ENCODE measurements at regions not wholly inside any gene's neighbourhood (a gene's known extent, or its start where the extent isn't known, plus 50 kb on each side); places are given as distances from the start of the nearest gene placed in this dataset.
"Not testable (repeated sequence)": the region's sequence is repeated elsewhere in the genome, so short reads cannot be mapped to it uniquely, and the experiment has no call there.

GRCh38 chr4:42311591-42311990 is 85.7 kb upstream of the SHISA3 start:
- Histone ChIP-seq H3K27ac (ENCODE audit: control insufficient read depth, insufficient read depth) (no peak overlapping the region), H3K9ac (ENCODE audit: control insufficient read depth, insufficient read depth, low read length) (no peak overlapping the region), H3K36me3 (ENCODE audit: control insufficient read depth in 2 of 2, insufficient read depth in 2 of 2, low read length in 1 of 2) (no peaks in the 10 kb centered on the region), H3K4me2 (ENCODE audit: control insufficient read depth, insufficient read depth) (no peak overlapping the region), H3K4me1 (ENCODE audit: control insufficient read depth, insufficient read depth, low read length) (no peaks in the 10 kb centered on the region), H3K9me3 (replicated peaks; ENCODE audit: control insufficient read depth, insufficient read depth, low read length) (no peaks in the 10 kb centered on the region; the same call in 1 of the 3 replicates), H3K4me3 (no peak overlapping the region), H3K79me2 (ENCODE audit: control insufficient read depth, insufficient read depth, low read length) (no peaks in the 10 kb centered on the region), H4K20me1 (ENCODE audit: control insufficient read depth, insufficient read depth) (no peaks in the 10 kb centered on the region), H3K27me3 (replicated peaks in 1 of 2; ENCODE audit: control insufficient read depth in 2 of 2, insufficient read depth in 2 of 2, low read length in 1 of 2) (no peaks in the 10 kb centered on the region), H2AFZ (ENCODE audit: control insufficient read depth, low read depth, low read length) (no peak overlapping the region)
- FAIRE-seq: no peak
- no peak for ATAC-seq
- ChIA-PET POLR2A (no interaction called here), CTCF (no interaction called here), SMC1A (ENCODE audit: uncharacterized antibody, unreplicated experiment) (no interaction called here), RAD21 (ENCODE audit: unreplicated experiment) (no interaction called here)
- DNase-seq (ENCODE audit: low read depth, low spot score): no peak
- TF ChIP-seq CHD4 (IDR thresholded peaks at IDR 0.05): no peak
- no peak for TF ChIP-seq KDM1A (IDR thresholded peaks at IDR 0.05; ENCODE audit: borderline replicate concordance)
- TF ChIP-seq USF1 (IDR thresholded peaks at IDR 0.05; ENCODE audit: borderline replicate concordance, extremely low read length, insufficient read depth, low read depth, low read length): no peak
- no peak for TF ChIP-seq ZNF687 (IDR thresholded peaks at IDR 0.05)
- TF ChIP-seq SMAD5 (IDR thresholded peaks at IDR 0.05; ENCODE audit: low read depth): no peak
- no peak for TF ChIP-seq HDAC6 (IDR thresholded peaks at IDR 0.05; ENCODE audit: unreplicated experiment)
- TF ChIP-seq DPF2 (IDR thresholded peaks at IDR 0.05): no peak
- BruUV-seq (replicated peaks): no TSS peak
- intact Hi-C loops (cut with micrococcal nuclease; ENCODE audit: unreplicated experiment): no loop called here
- 61% methylated on average over 3 of the region's 3 CpGs for WGBS (ENCODE audit: insufficient coverage, insufficient replicate concordance, low lambda C conversion rate, missing lambda C conversion rate)
- in situ Hi-C loops (cut with MboI): no loop called here

GRCh38 chr4:42313420-42313819 is 83.9 kb upstream of the SHISA3 start:
- H3K27ac ChIP-seq (ENCODE audit: control insufficient read depth, insufficient read depth); H4K20me1 ChIP-seq (ENCODE audit: control insufficient read depth, insufficient read depth); ATAC-seq; H3K9me3 ChIP-seq (replicated peaks; ENCODE audit: control insufficient read depth, insufficient read depth, low read length); H3K27me3 ChIP-seq (replicated peaks in 1 of 2; ENCODE audit: control insufficient read depth in 2 of 2, insufficient read depth in 2 of 2, low read length in 1 of 2); H3K79me2 ChIP-seq (ENCODE audit: control insufficient read depth, insufficient read depth, low read length); H3K4me2 ChIP-seq (ENCODE audit: control insufficient read depth, insufficient read depth); SMC1A ChIA-PET (ENCODE audit: uncharacterized antibody, unreplicated experiment); H3K4me3 ChIP-seq; H3K4me1 ChIP-seq (ENCODE audit: control insufficient read depth, insufficient read depth, low read length); H2AFZ ChIP-seq (ENCODE audit: control insufficient read depth, low read depth, low read length); BruUV-seq (replicated peaks); intact Hi-C loops (cut with micrococcal nuclease; ENCODE audit: unreplicated experiment); RAD21 ChIA-PET (ENCODE audit: unreplicated experiment); in situ Hi-C loops (cut with MboI); POLR2A ChIA-PET; H3K9ac ChIP-seq (ENCODE audit: control insufficient read depth, insufficient read depth, low read length); H3K36me3 ChIP-seq (ENCODE audit: control insufficient read depth in 2 of 2, insufficient read depth in 2 of 2, low read length in 1 of 2); DNase-seq (ENCODE audit: low read depth, low spot score); FAIRE-seq: not testable (repeated sequence)
- 48% methylated on average over 6 of the region's 6 CpGs for WGBS (ENCODE audit: insufficient coverage, insufficient replicate concordance, low lambda C conversion rate, missing lambda C conversion rate)
- CTCF ChIA-PET: interaction anchor here (1.0 kb wide), 1 partner anchor 10 kb away, joined by 3 read pairs; no protein-coding TSS in a partner anchor
